Retinal pigment epithelial cell (primary cell): ENCODE measurements at regions not wholly inside any gene's neighbourhood (a gene's known extent, or its start where the extent isn't known, plus 50 kb on each side); places are given as distances from the start of the nearest gene placed in this dataset.

Experiments
- DNase-seq: peaks from one replicate; pipeline ENCODE4 v3.0.0-alpha.2; 2010; ENCODE audit warnings: low read depth
- H3K4me3 ChIP-seq: 2 replicates; pipeline ENCODE4 v1.5.1; 2011; ENCODE audit warnings: mild to moderate bottlenecking, low read length, control low read depth, moderate library complexity
- CTCF ChIP-seq: conservative IDR thresholded peaks from 2 replicates; pipeline ENCODE4 v1.5.1; 2011; ENCODE audit warnings: low read depth, low read length, control low read depth, inconsistent platforms

GRCh38 chr11:107179829-107180228 lies 161.6 kb upstream of the GUCY1A2 start:
- TF ChIP-seq CTCF, result no peak
- DNase-seq, result no peak
- H3K4me3 ChIP-seq, result no peak overlapping the region

- no peak overlapping the region for H3K4me3 ChIP-seq
- no peak for DNase-seq
- no peak for TF ChIP-seq CTCF
These were observed 158.8 kb upstream of the GUCY1A2 start for GRCh38 chr11:107177106-107177477.

- H3K4me3 ChIP-seq, result no peak overlapping the region
- DNase-seq, result no peak
- TF ChIP-seq CTCF, result no peak
These were observed 158.2 kb upstream of the GUCY1A2 start for GRCh38 chr11:107176148-107177105.

- no peak overlapping the region for H3K4me3 ChIP-seq
- no peak for TF ChIP-seq CTCF
These were observed 156.6 kb upstream of the GUCY1A2 start for GRCh38 chr11:107174856-107175255.

GRCh38 chr11:107172996-107173395 lies 154.7 kb upstream of the GUCY1A2 start:
- no peak overlapping the region for H3K4me3 ChIP-seq
- TF ChIP-seq CTCF, result no peak
- no peak for DNase-seq

More at GRCh38 chr11:107174856-107175255, 156.6 kb upstream of the GUCY1A2 start:
- DNase-seq, result no peak

GRCh38 chr11:107157809-107158187 lies 139.5 kb upstream of the GUCY1A2 start:
- TF ChIP-seq CTCF, result no peak
- no peak for DNase-seq

More at GRCh38 chr11:107157809-107158187, 139.5 kb upstream of the GUCY1A2 start:
- no peak overlapping the region for H3K4me3 ChIP-seq
